ENCODE measurements at regions not wholly inside any gene's neighbourhood (a gene's known extent, or its start where the extent isn't known, plus 50 kb on each side); places are given as distances from the start of the nearest gene placed in this dataset.
"Not testable (repeated sequence)": the region's sequence is repeated elsewhere in the genome, so short reads cannot be mapped to it uniquely, and the experiment has no call there.

DNA sequence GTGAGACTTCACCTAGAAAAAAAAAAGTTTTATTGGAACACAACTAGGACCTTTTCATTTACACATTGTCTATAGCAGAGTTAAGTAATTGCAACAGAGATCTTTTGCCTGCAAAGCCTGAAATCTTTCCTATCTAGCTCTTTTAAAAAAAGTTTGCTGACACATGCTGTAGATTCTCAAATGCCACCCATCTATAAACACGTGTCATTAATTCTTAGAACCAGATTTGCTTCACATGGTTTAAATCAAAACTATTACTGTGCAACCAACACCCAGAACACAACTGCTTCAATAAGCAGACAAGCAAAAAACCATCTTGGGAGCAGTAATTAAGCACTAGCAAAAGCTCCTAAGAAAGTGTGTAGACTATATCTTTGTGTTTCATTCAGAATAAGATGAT lies 55.0 kb downstream of the OXSM start:
- DNase-seq, result no peak

DNA sequence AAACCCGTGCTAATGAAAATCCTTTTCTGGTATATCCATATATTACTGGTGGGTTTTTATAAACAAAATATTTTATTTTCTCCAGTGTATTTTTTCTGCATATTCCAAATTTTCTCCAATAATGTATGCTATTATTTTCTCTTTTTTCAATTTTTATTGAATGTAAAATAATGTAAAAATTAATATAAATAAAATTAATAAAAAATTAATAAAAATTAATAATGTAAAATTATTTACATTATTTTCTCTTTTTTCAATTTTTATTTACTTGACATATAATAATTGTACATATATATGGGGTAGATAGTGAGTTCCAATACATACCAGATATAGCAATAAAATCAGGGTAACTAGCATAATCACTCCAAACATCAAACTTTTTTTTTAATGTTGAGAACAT lies 56.4 kb downstream of the OXSM start:
- no peak for DNase-seq

DNA sequence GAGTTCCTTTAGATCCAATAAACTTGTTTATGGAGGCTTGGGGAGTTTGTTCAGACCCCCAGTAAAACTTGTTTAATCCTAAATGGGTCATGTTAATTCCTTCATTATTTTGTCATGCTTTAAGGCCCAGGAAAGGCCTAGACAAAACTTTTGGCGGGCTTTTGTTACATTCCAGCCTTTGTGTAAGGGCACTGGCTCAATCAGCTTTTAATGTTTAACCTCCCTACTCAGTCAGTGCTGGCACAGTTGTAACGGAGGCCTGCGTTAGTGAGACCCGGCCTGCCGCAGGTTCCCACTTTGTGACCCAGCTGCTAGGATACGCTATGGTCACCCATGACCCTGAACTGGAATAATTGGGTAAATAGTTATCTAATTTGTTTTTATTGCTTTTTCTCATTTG lies 59.2 kb downstream of the OXSM start:
- no peak for DNase-seq

DNA sequence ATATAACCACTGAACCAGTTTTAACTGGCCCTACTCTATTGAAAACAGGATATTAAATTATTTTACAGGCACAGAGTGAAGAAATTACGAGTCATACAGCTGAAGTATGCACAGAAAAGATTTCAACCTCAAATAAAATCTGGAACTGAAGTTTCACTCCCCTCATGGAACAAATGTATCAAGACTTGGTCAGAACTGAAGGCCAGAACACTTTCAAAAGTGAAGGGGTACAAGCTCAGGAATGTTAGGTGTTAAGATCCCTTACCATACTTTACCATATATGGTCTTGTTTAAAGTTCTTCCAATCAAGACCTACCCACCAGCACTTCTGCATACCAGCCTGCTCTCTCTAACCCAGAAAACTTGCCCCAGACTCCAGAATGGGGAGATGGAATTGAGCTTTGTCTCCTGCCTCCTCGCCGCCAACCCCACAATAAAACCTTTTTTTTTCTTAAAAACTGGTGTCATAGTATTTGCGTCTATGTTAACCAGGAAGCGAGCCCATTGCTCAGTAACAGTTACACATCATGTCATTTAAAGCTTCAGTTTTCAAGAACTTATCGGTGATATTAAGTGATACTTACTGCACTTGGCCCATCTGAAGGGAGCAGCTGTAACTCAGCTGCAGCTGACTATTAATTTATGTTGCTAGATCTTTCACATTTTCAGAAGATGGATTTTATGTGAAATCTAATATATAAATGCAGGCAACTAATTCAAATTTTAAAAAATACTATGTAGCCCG lies 59.9 kb downstream of the OXSM start:
- DNase-seq, result no peak

DNA sequence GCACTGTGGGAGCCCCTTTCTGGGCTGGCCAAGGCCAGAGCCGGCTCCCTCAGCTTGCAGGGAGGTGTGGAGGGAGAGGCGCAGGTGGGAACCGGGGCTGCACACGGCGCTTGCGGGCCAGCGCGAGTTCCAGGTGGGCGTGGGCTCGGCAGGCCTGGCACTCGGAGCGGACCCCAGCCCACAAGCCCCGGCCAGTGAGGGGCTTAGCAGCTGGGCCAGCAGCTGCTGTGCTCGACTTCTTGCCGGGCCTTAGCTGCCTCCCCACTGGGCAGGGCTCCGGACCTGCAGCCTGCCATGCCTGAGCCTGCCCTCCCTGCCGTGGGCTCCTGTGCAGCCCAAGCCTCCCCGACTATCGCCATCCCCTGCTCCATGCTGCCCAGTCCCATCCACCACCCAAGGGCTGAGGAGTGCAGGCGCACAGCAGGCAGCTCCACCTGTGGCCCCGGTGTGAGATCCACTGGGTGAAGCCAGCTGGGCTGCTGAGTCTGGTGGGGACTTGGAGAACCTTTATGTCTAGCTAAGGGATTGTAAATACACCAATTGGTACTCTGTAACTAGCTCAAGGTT lies 61.9 kb downstream of the OXSM start:
- DNase-seq, result not testable (repeated sequence)

DNA sequence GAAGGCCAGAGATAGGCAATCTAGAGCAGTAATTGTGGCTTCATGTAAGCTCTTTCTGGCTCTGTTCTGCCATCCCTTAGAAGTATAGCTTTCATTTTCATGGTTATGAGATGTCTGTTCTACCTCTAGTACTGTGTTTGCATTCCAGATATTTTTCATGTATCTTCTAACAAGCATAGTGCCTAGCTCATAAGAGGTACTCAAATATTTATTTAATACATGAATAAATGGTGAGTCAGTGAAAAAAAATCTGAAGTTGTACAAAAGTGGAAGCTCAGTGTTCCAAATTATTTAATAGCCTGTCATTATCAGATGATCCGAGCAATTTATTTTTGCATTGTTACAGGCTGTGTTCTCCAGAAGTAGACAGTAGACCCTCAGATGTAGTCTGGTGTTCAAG lies 64.3 kb downstream of the OXSM start:
- DNase-seq, result no peak

GRCh38 chr3:25854635-25855034 lies 64.7 kb downstream of the OXSM start:
- DNase-seq, result no peak

DNA sequence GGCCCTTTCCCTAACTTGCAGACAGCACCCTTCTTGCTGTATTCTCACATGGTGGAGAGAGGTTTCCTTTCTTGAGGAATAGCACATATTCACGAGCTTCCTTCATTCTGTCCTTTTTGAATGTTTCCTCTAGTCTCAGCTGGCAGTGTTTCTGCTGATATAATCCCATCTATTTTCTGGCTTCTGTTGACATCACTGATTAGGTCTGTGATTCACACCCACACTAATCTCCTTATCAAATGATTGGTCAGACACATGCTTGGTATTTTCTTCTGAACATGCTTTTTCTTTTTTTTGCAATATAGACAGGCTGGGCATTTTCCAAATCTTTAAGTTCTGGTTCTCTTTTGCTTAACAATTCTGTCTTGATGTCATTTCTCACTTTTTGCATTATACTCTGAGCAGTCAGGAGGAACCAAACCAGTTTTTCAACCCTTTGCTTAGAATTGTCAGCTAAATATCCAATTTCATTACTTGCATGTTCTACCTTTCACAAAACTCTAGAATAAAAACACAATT lies 65.4 kb downstream of the OXSM start:
- no peak for DNase-seq

- no peak for DNase-seq
Observed at GRCh38 chr3:25856902-25857518, 67.1 kb downstream of the OXSM start.

DNA sequence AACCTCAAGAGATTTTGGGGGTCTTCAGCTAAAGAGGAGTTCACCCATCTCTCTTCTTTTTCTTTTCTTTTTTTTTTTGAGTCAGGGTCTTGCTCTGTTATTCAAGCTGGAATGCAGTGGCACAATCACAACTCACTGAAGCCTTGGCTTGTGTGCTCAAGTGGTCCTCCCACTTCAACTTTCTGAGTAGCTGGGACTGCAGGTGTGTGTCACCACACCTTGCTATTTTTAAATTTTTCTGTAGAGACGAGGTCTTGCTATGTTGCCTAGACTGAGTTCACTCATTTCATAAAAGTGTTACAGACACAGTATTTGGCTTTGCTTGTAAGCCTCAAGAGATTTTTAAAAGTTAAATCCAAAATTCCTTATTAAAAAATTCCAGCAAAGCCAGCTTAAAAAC lies 71.7 kb downstream of the OXSM start:
- no peak for DNase-seq

DNA sequence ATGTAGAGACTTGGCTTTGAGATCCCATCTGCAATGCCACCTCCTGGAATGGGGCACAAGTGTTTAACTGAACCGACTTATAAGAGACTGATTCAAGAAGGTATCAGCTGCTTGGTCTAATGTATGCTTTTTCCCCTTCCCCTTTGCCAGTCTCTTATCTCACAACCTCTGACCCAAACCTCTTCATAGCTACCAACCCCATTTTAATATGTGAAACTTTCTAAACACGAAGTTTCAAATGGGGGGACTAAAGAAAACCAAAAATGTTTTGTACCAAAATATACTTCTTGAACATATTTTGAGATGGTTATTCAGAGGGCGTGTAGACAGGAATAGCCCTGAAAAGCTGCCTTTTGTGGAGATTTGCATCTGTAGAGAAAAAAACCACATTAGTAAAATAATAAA lies 73.1 kb downstream of the OXSM start:
- no peak for DNase-seq

DNA sequence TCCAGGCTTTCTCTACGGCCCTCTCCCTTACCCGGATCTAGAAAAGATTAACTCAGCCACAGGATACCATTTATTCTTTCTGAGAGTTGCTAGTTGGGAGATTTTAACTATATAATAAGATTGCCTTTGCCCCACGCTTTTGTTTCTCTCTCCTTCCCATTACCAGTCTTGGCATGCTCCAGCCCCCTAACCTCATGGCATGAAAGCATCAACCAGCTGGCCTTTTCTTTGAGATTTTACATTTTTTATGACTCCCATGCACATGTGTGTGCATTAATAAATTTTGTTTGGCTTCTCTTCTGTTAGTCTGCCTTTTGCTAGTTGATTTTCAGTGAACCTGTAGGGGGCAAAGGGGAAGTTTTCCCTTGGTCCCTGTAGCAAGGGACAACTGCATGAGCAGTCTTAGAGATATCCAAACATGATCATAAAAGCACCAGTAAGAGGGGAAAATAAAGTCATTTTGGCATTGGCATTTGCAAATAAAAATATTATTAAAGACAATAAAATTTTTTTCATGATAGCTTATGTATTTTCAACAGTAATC lies 73.6 kb downstream of the OXSM start:
- no peak for DNase-seq

- DNase-seq, result no peak
Observed at GRCh38 chr3:25870452-25870851, 80.6 kb downstream of the OXSM start.

DNA sequence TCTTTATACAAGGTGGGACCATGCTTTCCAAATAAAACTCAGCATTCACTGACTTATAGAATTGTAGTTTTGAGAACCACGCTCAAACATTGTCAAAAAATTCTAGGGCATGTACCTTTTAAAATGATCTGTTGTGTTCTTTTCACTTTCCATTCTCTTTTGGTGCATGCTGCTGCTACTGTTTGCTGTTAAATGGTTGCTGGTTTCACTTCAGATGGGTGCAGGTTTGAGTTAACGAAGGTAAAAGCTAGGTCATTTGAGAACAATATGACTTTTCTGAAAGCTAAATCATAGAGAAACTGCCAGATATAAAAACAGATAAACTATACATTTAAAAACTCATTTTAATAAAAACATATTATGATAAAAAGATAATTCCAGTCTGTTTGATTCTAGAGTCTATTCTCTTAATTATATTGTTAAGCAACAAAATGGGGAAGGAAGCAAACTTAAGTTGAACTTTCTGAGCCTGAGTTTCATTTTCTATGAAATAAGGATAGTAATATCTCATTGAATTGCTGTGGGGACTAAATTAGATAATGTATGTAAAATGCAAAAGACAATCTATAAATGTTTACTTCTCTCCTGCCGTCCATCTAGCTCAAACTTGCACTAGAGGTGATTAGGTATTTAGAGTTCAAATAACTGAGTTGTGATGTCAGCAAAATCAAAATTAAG lies 82.4 kb downstream of the OXSM start:
- DNase-seq, result no peak

DNA sequence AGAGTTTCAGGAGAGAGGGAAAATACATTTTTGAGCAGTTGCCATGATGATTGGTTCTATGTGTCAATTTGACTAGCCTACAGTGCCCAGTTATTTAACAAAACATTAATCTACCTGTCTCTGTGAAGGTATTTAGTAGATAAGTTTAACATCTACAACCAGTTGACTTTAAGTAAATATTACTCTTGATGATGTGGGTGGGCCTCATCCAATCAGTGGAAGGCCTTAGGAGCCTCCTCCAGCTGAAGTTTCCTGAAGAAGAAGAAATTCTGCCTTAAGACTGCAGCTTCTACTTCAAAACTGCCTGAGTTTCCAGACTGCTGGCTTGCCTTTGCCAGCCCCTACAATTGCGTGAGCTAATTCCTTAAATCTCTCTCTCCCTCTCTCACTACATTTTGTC lies 93.6 kb downstream of the OXSM start:
- no peak for DNase-seq

- no peak for DNase-seq
Observed at GRCh38 chr3:25884981-25885380, 95.1 kb downstream of the OXSM start.

- no peak for DNase-seq
Observed at GRCh38 chr3:25885544-25885943, 95.7 kb downstream of the OXSM start.

DNA sequence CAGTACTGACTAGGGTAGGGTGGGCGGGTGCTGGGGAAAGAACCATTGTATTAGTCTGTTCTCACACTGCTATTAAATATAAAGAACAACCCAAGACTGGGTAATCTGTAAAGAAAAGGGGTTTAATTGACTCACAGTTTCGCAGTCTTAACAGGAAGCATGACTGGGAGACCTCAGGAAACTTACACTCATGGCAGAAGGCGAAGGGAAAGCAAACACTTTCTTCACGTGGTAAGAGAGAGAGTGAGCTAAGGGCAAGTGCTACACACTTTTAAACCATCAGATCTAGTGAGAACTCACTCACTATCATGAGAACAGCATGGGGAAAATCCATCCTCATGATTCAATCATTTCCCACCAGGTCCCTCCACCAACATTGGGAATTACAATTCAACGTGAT lies 98.0 kb downstream of the OXSM start:
- DNase-seq, result no peak

DNA sequence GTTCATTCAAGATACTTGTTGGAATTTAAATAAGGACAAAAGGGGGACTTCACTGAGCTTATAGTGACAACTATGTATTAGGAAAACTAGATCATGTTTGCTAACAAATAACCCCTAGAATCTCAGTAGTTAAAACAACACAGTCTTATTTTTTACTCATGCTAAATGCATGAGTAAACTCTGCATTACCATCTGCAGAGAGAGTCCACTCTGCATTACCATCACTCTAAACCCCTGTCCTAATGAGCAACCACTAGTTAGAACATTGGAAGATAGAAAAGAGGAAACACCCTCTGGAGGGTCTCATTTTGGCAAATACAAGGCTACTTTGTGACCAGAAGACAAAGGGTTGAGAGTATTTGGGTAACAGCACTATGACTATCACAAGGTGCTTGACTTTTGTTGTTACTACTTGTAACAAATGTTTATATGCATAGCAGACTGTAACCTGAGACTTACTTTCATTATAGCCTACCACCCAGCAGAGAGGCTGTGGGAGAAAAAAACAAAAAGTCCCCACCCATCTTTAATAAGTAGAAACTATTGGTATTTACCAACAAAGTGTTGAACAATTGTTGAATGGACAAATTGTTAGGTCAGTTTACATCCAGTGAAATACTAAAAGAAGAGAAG lies 99.1 kb downstream of the OXSM start:
- no peak for DNase-seq

DNA sequence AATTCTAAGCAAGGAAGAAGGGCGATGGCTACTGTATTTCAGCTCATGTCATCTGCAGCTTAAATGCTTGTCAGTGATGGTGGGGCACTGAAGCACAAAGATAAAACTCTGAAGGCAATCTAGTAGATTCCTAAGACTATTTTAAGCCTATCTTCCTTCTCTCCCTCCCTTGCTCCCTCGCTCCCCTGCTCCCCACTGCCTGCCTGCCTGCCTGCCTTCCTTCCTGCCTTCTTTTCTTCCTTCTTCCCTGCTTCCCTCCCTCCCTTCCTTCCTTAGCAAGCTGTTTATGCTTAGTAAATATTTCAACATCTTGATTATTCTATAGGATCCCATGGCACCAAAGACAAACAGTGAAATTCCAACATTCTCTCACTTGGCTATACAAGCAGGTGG lies 99.6 kb downstream of the OXSM start:
- DNase-seq, result no peak

DNA sequence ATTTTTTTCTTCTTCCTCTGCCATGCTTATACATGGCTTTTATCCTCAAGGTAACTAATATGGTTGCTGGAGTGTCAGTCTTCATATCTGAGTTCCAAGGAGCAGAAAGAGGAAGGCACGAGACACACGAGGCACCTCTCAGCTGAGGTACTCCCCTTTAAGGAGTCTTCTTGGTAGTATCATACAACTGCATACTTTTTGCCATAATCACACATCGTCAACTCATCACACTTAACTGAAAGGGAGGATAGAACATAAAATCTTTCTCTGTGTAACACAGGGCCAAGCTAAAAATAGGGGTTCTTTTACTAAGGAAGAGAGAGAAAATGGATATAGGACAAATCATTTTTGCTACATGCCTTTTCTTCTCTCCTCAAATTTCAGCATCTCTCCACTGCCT lies 104.2 kb downstream of the OXSM start:
- no peak for DNase-seq

DNA sequence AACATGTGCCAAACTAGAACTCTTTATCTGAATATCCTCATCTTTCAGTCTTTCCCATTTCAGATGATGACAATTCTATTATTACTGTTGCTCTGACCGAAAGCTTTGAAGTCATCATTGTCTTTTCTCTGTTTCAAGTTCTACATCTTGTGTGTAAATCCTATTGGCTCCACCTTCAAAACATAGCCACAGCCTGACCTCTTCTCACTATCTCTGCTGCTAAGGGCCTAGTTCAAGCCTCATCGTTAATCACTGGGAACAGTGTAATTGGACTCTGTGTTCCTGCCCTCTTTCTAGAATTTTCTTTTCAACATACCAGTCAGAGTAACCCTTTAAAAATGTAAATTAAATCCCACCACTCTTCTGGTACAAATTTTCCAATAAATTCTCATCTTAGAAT lies 105.1 kb downstream of the OXSM start:
- no peak for DNase-seq

GRCh38 chr3:25895443-25895842 lies 105.6 kb downstream of the OXSM start:
- no peak for DNase-seq
